Right cardiac atrium (tissue), 5 donors: ENCODE measurements at regions not wholly inside any gene's neighbourhood (a gene's known extent, or its start where the extent isn't known, plus 50 kb on each side); places are given as distances from the start of the nearest gene placed in this dataset.
A peak's percentile ranks its signal among the peaks of the same experiment; 100 is the strongest.
"Not testable (repeated sequence)": the region's sequence is repeated elsewhere in the genome, so short reads cannot be mapped to it uniquely, and the experiment has no call there.

Experiments
- ATAC-seq, 2 donors: fragments of 200-7000 bp; cut with Tn5 transposase; one replicate each; pipeline versions ENCODE4 v1.8.0 to v1.9.1; 2020; ENCODE audit warnings: moderate library complexity in 2 of 2, mild to moderate bottlenecking in 1 of 2
- DNase-seq, 3 donors: peaks; one replicate each; pipeline ENCODE4 v3.0.0-alpha.2; 2020
- H3K27ac ChIP-seq: one replicate; pipeline ENCODE4 v1.5.1; 2013; ENCODE audit warnings: mild to moderate bottlenecking, low read length, control low read depth, moderate library complexity
- H3K27me3 ChIP-seq: one replicate; pipeline ENCODE4 v1.6.1; 2013; ENCODE audit not compliant: control insufficient read depth, insufficient read depth
- H3K4me1 ChIP-seq: one replicate; pipeline ENCODE4 v1.6.1; 2013; ENCODE audit warnings: low read length; ENCODE audit not compliant: control insufficient read depth, insufficient read depth
- H3K4me3 ChIP-seq: one replicate; pipeline ENCODE4 v1.5.1; 2013; ENCODE audit warnings: low read length, control low read depth
- H3K9me3 ChIP-seq: one replicate; pipeline ENCODE4 v1.6.1; 2013; ENCODE audit warnings: low read length; ENCODE audit not compliant: control insufficient read depth
- WGBS: extraction: QIAGEN DNeasy Blood & Tissue Kit; methylation state at CpG from one replicate; pipeline ENCODE4 v1.1.7; 2013; 5-methylcytosine and 5-hydroxymethylcytosine counted together
- intact Hi-C, 4 donors: fragments of 100-400 bp; cut with DNase I; formaldehyde crosslinking; loops; one replicate each; pipeline versions ENCODE4 v1.11.0 to v1.14.0; 2022 to 2023
- donor health status: healthy with polysubstance abuse.
- donor health status: DM: no; HTN: yes; CAD: no.
- donor health status: DM: no; HTN: no; CAD: no.
- donor health status: DM: no; HTN: yes; CAD: no; lungs with severe emphysema.
- donor health status: DM: yes; HTN: yes; CAD: no.

DNA sequence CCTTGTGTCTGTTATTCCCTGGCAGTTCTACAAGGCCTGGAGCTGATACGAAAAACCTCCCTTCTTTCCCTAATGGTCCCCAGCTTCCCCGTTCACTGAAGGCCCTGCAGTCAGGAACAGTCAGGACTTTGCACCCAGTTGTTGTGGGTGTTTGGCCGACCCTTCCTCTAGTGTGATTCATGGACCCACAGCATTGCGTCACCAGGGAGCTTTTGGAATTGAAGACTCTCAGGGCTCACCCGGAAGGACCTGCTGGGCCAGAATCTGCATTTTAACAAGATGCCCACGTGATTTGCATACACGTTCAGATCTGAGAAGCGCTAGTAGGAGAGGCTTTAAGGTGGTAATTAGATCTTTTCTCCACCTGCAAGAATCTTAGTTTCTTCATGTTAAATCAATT, 136.8 kb upstream of the CCZ1B start:
- 78% methylated on average over 8 of the region's 8 CpGs for WGBS
- H3K9me3 ChIP-seq, H3K27ac ChIP-seq, H3K4me1 ChIP-seq, H3K27me3 ChIP-seq, H3K4me3 ChIP-seq, DNase-seq, intact Hi-C loops, ATAC-seq: not testable (repeated sequence)

DNA sequence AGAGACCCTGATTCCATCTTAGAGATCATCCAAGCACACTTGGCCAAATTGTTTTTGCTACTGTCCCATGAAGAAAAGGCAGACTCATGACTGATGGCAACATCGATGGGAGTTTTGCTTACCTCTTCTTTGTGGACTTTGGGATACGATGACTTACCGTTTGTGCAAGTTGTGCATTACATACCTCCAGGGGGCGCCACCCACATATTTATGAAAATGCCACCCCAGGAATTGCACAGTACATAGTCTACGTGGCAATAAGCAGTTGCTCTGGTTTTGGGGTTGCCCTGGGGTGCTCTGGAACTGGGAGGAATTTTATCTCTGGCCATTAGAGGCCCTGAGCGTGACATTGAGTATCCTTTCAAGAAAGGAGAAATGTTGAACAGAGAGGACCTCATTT, 139.0 kb upstream of the CCZ1B start:
- intact Hi-C loops, H3K4me1 ChIP-seq, ATAC-seq, H3K4me3 ChIP-seq, H3K9me3 ChIP-seq, H3K27me3 ChIP-seq, H3K27ac ChIP-seq: not testable (repeated sequence)
- 30% methylated on average over 6 of the region's 6 CpGs for WGBS
- DNase-seq = peak in 2 of 3 donors; percentile 42 to 81

DNA sequence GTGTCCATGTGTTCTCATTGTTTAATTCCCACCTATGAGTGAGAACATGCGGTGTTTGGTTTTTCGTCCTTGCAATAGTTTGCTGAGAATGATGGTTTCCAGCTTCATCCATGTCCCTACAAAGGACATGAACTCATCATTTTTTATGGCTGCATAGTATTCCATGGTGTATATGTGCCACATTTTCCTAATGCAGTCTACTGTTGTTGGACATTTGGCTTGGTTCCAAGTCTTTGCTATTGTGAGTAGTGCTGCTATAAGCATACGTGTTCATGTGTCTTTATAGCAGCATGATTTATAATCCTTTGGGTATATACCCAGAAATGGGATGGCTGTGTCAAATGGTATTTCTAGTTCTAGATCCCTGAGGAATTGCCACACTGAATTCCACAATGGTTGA, 144.1 kb upstream of the CCZ1B start:
- H3K4me3 ChIP-seq, intact Hi-C loops, DNase-seq, H3K27ac ChIP-seq, H3K27me3 ChIP-seq, ATAC-seq, H3K9me3 ChIP-seq, H3K4me1 ChIP-seq: not testable (repeated sequence)
- 84% methylated on average over 3 of the region's 3 CpGs for WGBS

DNA sequence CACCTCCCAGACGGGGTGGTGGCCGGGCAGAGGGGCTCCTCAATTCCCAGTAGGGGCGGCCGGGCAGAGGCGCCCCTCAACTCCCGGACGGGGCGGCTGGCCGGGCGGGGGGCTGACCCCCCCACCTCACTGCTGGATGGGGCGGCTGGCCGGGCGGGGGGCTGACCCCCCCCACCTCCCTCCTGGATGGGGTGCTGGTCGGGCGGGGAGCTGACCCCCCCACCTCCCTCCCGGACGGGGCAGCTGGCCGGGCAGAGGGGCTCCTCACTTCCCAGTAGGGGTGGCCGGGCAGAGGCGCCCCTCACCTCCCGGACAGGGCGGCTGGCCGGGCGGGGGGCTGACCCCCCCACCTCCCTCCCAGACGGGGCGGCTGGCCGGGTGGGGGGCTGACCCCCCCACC, 148.8 kb upstream of the CCZ1B start:
- H3K27ac ChIP-seq, H3K27me3 ChIP-seq, H3K4me1 ChIP-seq, intact Hi-C loops, H3K4me3 ChIP-seq, ATAC-seq, H3K9me3 ChIP-seq: not testable (repeated sequence)
- peak in 1 of 3 donors; percentile 64 for DNase-seq
- 92% methylated on average over 21 of the region's 27 CpGs for WGBS

DNA sequence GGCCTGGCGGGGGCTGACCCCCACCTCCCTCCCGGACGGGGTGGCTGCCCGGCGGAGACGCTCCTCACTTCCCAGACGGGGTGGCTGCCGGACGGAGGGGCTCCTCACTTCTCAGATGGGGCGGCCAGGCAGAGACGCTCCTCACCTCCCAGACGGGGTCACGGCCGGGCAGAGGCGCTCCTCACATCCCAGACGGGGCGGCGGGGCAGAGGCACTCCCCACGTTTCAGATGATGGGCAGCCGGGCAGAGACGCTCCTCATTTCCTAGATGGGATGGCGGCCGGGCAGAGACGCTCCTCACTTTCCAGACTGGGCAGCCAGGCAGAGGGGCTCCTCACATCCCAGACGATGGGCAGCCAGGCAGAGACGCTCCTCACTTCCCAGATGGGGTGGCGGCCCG, 149.3 kb upstream of the CCZ1B start:
- H3K4me3 ChIP-seq, H3K4me1 ChIP-seq, H3K9me3 ChIP-seq, H3K27me3 ChIP-seq, DNase-seq, ATAC-seq, intact Hi-C loops, H3K27ac ChIP-seq: not testable (repeated sequence)
- WGBS = 92% methylated on average over 28 of the region's 28 CpGs

DNA sequence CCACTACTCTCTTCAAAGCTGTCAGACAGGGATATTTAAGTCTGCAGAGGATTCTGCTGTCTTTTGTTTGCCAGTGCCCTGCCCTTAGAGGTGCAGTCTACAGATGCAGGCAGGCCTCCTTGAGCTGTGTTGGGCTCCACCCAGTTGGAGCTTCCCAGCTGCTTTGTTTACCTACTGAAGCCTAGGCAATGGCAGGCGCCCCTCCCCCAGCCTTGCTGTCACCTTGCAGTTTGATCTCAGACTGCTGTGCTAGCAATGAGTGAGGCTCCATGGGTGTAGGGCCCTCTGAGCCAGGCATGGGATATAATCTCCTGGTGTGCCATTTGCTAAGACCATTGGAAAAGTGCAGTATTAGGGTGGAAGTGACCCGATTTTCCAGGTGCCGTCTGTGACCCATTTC, 151.3 kb upstream of the CCZ1B start:
- H3K4me1 ChIP-seq, H3K27ac ChIP-seq, ATAC-seq, DNase-seq, H3K9me3 ChIP-seq, H3K4me3 ChIP-seq, H3K27me3 ChIP-seq, intact Hi-C loops: not testable (repeated sequence)
- WGBS = 91% methylated on average over 3 of the region's 3 CpGs

DNA sequence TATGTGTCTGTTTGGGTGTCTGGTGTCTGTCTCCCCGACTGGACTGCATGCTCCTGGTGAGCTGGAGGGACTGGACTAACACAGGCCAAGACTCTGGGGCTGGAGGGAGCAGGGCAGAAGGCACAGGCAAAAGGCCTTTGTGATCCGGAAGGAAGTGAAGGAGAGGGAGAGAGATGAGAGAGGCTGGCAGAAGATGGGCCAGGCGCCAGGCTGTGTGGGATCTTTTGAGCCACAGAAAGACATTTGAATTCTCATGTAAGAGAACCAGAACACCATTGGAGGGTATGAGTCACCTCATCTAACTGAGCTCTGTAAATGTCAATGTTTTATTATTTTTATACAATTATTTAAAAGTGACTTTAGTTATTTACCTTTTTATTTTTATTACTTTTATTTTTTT, 152.3 kb upstream of the CCZ1B start:
- intact Hi-C loops, H3K27me3 ChIP-seq, DNase-seq, H3K9me3 ChIP-seq, H3K4me1 ChIP-seq, ATAC-seq, H3K4me3 ChIP-seq, H3K27ac ChIP-seq: not testable (repeated sequence)
- WGBS = 76% methylated on average over 3 of the region's 3 CpGs

DNA sequence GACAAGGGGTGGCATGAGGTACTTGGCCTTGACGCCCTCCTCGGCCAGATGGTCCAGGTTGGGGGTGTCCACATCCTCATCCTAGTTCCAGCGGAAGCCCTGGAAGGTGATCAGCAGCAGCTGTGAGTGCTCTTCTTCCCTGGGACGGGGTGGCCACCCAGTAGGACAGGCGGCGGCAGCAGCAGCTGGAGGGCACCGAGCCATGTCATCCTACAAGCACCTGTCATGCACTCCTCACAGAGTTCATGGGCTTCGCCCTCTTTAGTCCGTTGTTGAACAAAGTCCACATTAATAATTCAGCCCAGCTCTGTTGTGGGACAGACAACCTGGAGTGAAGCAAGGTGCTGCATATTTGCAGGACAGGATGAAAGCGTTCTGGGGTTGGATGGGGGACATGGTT, 153.4 kb upstream of the CCZ1B start:
- H3K9me3 ChIP-seq, H3K27ac ChIP-seq, H3K27me3 ChIP-seq, intact Hi-C loops, DNase-seq, H3K4me3 ChIP-seq, ATAC-seq, H3K4me1 ChIP-seq: not testable (repeated sequence)
- WGBS = 91% methylated on average over 10 of the region's 10 CpGs

DNA sequence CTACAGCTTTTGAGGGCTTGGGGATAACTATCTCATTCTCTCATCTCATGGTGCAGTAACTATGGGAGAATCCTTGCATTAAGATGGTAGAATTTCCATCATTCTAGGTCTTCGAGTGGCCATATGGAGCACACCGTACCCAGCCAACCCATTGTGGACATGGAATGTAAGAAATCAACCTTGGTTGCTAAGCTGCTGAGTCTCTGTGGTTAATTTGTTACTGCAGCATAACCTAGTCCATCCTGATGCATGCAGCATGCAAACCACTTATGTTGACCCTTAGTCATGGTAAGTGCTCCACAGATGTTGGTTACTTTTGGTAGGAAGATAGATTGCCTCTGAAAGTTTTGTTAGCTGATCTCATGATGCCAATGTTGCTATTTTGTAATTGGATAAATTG, 156.3 kb upstream of the CCZ1B start:
- ATAC-seq, H3K27me3 ChIP-seq, intact Hi-C loops, H3K4me3 ChIP-seq, H3K27ac ChIP-seq, H3K4me1 ChIP-seq, DNase-seq, H3K9me3 ChIP-seq: not testable (repeated sequence)
- WGBS = 90% methylated on average over 2 of the region's 2 CpGs

DNA sequence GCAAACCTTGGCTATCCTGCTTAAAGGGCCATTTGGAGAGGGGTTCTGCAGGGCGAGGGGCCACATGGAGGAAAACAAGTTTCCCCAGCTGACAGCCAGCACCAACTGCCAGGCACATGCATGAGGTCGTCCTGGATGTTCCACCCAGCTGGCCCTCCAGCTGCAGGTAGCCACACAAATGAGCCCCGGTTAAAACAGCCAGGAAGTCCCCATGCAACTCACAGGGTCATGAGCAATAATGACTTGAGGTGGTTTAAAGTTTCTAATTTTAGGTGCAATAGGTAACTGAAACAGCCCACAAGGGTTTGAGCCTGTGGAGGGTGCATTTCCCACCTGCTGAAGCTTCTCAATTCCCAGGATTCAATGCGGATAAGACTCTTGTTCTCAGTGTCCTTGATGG, 160.8 kb upstream of the CCZ1B start:
- intact Hi-C loops, H3K27me3 ChIP-seq, H3K9me3 ChIP-seq, H3K4me1 ChIP-seq, ATAC-seq, H3K27ac ChIP-seq, H3K4me3 ChIP-seq, DNase-seq: not testable (repeated sequence)
- 83% methylated on average over 4 of the region's 4 CpGs for WGBS

DNA sequence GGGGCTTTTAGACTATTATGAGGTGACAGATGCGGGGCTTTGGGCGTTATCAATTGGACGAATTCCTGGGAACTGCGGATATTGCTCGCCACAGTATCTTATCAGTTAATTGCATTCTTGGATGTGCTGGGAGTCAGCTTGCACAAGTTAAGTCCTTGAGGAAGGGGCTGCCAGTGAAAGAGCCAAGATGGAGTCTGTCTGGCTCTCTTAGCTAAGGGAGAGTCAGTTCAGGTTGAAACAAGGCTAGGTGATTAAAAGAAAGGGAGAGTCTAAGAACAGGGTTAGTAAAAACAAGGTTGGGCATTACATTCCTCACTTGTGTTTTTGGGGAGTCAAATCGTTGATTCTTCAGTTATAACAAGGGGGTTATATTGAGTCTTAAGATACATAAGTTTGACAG, 162.5 kb upstream of the CCZ1B start:
- 33% methylated on average over 6 of the region's 6 CpGs for WGBS
- H3K9me3 ChIP-seq, intact Hi-C loops, DNase-seq, H3K4me3 ChIP-seq, H3K27me3 ChIP-seq, ATAC-seq, H3K4me1 ChIP-seq, H3K27ac ChIP-seq: not testable (repeated sequence)

DNA sequence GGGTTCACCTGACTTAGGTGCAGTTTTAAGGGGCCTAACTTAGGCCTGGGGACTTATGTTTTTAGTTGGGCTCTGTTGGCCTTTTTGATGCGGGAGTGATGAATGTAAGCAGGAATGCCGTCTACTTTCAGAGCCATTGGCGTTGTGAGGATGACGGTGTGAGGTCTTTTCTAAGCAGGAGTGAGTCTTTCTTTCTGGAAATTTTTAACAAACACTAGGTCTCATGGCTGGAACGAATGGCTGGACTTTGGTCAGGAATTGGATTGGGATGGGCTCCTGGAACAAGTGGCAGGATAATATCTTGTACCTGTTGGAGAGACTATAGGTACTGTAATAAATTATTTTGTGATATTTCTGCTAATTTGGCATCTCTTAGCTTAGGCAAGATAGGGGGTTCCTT, 163.9 kb upstream of the CCZ1B start:
- H3K9me3 ChIP-seq, H3K27me3 ChIP-seq, H3K27ac ChIP-seq, intact Hi-C loops, DNase-seq, ATAC-seq, H3K4me3 ChIP-seq, H3K4me1 ChIP-seq: not testable (repeated sequence)
- 90% methylated on average over 5 of the region's 5 CpGs for WGBS
